HL-60 (cell line): ENCODE measurements at regions not wholly inside any gene's neighbourhood (a gene's known extent, or its start where the extent isn't known, plus 50 kb on each side); places are given as distances from the start of the nearest gene placed in this dataset.

Experiments
- CTCF ChIP-seq: IDR thresholded peaks from one replicate; pipeline ENCODE4 v1.5.1; 2011; ENCODE audit warnings: low read length, control low read depth, inconsistent platforms; ENCODE audit not compliant: insufficient read depth
- GABPA ChIP-seq: IDR thresholded peaks from 2 replicates; pipeline ENCODE4 v1.6.1; 2012; ENCODE audit warnings: low read depth
- POLR2AphosphoS5 ChIP-seq: IDR thresholded peaks from 2 replicates; pipeline ENCODE4 v1.6.1; 2012; ENCODE audit warnings: low read depth
- TF ChIP-seq, protein P1 (sequence below): IDR thresholded peaks from 2 replicates; pipeline ENCODE4 v1.6.1; 2012; ENCODE audit warnings: low read depth; ENCODE audit not compliant: insufficient replicate concordance

DNA sequence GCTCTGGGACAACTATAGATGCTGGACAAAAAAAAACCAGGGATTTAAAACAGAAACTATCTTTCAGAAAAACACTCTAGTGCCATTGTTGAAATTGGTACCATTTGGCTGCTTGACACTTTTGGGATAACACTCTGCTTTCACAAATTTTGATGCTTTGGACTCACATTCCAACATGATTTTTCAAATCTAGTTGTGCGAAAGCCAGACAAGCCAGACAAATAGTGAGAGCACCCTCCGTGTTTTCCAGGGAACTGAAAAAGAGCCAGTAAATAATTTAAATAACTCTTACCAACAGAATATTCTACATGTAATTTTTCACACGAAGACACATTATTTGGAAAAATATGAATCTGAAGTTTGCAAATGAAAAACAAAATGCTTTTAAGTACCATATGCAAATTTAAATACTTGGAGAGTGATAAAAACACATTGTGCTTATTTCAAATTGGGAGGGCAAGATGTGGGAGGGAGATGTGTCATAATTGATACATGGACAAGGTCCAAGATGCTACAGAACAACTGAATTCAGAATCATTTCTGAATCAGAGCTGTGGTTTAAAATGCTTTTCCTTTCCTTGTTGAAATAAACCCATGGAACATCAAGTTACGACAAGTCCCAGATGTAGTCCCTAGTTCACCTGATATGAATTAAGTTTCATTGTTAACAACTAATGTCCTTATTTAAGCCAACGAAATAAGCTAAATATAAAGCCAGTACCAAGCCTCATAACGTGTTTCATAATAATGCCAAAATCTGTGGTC, 144.2 kb upstream of the SOX2 start:
- no peak for TF ChIP-seq POLR2AphosphoS5
- no peak for TF ChIP-seq CTCF
- TF ChIP-seq, protein P1, sequence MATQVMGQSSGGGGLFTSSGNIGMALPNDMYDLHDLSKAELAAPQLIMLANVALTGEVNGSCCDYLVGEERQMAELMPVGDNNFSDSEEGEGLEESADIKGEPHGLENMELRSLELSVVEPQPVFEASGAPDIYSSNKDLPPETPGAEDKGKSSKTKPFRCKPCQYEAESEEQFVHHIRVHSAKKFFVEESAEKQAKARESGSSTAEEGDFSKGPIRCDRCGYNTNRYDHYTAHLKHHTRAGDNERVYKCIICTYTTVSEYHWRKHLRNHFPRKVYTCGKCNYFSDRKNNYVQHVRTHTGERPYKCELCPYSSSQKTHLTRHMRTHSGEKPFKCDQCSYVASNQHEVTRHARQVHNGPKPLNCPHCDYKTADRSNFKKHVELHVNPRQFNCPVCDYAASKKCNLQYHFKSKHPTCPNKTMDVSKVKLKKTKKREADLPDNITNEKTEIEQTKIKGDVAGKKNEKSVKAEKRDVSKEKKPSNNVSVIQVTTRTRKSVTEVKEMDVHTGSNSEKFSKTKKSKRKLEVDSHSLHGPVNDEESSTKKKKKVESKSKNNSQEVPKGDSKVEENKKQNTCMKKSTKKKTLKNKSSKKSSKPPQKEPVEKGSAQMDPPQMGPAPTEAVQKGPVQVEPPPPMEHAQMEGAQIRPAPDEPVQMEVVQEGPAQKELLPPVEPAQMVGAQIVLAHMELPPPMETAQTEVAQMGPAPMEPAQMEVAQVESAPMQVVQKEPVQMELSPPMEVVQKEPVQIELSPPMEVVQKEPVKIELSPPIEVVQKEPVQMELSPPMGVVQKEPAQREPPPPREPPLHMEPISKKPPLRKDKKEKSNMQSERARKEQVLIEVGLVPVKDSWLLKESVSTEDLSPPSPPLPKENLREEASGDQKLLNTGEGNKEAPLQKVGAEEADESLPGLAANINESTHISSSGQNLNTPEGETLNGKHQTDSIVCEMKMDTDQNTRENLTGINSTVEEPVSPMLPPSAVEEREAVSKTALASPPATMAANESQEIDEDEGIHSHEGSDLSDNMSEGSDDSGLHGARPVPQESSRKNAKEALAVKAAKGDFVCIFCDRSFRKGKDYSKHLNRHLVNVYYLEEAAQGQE, result no peak
- TF ChIP-seq GABPA, result no peak
